Fibroblast of pulmonary artery (primary cell): ENCODE measurements at regions not wholly inside any gene's neighbourhood (a gene's known extent, or its start where the extent isn't known, plus 50 kb on each side); places are given as distances from the start of the nearest gene placed in this dataset.

ENCODE experiments used
- DNase-seq: peaks from one replicate; pipeline ENCODE4 v3.0.0-alpha.2; 2010; ENCODE audit warnings: low read depth
- H3K4me3 ChIP-seq: replicated peaks from 2 replicates; pipeline ENCODE4 v1.5.1; 2011; ENCODE audit warnings: low read depth, mild to moderate bottlenecking, control low read depth, low read length, moderate library complexity
- CTCF ChIP-seq: IDR thresholded peaks from 2 replicates; pipeline ENCODE4 v1.5.1; 2011; ENCODE audit warnings: mild to moderate bottlenecking, control low read depth, low read length, inconsistent platforms; ENCODE audit errors: missing control alignments

GRCh38 chr2:237180187-237180586 lies 94.5 kb downstream of the COPS8 start:
- peak; percentile 59 for DNase-seq
- H3K4me3 ChIP-seq = no peak overlapping the region
- TF ChIP-seq CTCF = no peak

GRCh38 chr2:237180987-237181386 lies 95.3 kb downstream of the COPS8 start:
- no peak for DNase-seq
- no peak for TF ChIP-seq CTCF
- no peak overlapping the region for H3K4me3 ChIP-seq

DNA sequence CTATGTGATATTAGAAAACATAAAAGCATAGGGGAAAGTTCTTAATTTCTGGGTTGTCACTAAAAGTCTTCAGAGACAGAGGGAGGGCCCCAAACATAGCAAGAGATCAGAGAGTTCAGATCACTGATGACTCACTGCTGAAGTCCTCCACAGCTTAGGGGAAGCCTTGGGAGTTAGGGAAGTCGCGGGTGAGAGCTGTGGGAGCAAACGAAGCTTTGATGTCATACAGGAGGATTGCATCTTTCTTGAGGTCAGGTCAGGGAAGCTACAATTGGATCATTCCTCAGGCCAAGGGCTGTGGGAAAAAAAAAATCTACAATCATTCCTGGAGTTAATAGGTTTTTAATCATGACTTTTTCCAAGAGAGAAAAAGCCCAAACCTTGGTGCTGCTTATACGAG lies 96.2 kb downstream of the COPS8 start:
- DNase-seq = peak; percentile 93
- H3K4me3 ChIP-seq = no peak overlapping the region
- no peak for TF ChIP-seq CTCF

DNA sequence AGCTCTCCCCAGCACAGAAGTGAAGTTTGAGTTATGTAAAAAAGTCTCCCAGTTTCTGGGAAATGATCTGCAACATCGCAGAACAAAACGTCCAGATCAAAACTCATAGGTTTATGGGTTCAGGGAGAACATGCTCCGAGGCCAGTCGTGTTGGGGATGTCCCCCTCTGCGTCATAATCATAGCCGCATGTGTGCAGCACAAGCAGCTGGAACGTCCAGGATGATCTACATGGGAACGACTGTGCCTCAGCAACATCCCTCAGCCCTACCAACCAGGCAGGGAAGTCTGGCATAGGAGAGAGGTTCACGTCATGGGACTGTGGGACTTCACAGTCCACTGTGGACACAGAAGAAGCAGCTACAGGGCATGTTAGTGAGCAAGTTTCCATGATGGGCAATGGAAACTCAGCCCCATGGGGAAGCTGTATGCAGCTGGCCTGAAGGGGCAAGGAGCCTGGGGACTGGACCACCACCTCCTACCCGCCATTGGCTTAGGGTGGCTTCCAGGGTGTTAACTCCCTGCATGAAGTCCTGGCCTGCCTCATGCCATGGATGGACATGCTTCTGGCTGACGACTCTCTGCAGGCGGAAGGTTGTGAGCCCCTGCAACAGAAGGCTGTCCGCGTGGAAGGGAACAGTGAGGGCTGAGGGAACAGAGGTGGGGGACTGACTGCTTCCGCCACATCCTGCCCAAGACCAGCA lies 96.9 kb downstream of the COPS8 start:
- DNase-seq = no peak
- no peak for TF ChIP-seq CTCF

DNA sequence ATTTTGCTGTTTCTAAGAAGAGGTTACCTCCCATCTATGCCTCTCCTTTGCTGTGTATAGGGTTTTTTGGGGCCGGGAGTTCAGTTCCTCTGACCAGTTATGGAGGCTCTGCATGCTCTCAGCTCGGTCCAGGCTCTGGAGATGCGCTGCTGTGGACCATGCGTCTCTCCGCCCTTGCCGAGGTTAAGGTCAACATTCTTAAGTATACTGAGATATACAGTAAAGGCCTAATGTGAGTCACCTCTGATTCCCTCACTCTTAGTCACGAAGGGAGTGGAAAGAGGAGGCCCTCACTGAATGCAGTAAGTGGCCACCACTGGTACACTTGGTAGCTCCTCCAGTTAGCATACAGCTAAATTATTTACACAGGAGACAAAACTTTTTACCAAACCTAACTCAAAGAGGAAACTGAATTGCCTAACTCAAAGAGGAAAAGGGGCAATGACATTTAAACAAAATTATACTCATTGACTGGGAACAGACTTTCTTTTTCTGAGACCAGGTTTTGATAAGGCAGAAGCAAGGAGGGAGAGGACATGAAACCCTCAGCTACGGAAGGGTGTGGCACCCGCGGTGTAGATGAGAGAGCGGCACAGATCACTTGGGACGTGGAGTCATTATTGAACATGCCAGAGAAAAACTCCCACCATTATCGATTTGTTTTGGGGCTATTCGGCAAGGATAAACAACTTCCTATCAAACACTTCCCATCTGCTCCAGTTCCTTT lies 98.7 kb downstream of the COPS8 start:
- DNase-seq = peak; percentile 76
- TF ChIP-seq CTCF = no peak
- no peak overlapping the region for H3K4me3 ChIP-seq

More for the DNA sequence above, 96.9 kb downstream of the COPS8 start:
- no peak overlapping the region for H3K4me3 ChIP-seq

DNA sequence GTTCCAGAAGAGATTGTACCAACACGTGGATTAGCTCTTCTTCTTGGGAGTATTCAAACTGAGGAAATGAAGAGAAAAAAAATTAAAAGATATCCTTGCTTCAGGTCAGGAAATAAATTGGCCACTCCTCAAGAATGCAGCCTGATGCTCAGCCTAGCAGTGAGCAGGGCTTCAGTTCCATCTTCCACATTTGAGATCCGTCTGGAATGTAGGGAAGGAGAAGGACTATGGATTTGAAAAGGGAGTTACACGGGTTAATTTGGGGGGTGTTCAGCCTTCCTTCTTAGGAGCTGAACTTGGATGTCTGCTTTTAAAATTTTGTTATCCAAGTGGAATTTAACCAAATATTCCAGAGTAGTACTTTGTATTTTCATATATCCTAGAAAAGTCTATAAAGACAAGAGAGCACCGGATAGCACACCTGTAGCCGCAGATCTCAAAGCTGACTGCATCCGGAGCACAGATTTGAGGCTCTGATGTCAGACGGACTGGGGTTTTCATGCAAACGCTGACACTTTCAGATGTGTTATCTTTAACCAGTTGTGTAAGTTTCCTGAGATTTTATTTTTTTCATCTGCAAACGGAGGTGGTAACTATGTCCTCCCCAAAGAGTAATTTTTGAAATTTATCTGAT lies 99.3 kb downstream of the COPS8 start:
- no peak overlapping the region for H3K4me3 ChIP-seq
- DNase-seq = no peak
- TF ChIP-seq CTCF = no peak
